ENCODE measurements at regions not wholly inside any gene's neighbourhood (a gene's known extent, or its start where the extent isn't known, plus 50 kb on each side); places are given as distances from the start of the nearest gene placed in this dataset.

DNA sequence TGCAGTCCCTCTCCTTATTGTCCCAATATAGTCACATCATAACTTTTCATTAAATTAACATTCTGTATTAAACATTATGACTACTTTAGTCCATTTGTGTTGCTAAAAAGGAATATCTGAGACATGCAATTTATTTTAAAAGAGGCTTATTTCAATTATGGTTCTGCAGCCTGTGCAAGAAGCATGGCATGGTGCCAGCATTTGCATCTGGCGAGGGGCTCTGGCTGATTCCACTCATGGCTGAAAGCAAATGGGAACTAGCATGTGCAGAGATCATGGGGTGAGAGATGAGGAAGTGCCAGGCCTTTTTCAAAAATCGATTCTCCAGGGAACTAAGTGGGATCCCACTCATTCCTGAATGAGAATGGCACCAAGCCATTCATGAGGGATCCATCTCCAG is 476.3 kb upstream of the RPS6KA3 start:
- TF ChIP-seq, protein P1, sequence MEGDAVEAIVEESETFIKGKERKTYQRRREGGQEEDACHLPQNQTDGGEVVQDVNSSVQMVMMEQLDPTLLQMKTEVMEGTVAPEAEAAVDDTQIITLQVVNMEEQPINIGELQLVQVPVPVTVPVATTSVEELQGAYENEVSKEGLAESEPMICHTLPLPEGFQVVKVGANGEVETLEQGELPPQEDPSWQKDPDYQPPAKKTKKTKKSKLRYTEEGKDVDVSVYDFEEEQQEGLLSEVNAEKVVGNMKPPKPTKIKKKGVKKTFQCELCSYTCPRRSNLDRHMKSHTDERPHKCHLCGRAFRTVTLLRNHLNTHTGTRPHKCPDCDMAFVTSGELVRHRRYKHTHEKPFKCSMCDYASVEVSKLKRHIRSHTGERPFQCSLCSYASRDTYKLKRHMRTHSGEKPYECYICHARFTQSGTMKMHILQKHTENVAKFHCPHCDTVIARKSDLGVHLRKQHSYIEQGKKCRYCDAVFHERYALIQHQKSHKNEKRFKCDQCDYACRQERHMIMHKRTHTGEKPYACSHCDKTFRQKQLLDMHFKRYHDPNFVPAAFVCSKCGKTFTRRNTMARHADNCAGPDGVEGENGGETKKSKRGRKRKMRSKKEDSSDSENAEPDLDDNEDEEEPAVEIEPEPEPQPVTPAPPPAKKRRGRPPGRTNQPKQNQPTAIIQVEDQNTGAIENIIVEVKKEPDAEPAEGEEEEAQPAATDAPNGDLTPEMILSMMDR (IDR thresholded peaks at IDR 0.05), result no peak
- TF ChIP-seq POLR2AphosphoS5 (IDR thresholded peaks at IDR 0.05; ENCODE audit: insufficient read depth in 1 of 2, low read depth in 1 of 2) (no peak), POLR2A (IDR thresholded peaks at IDR 0.05) (no peak)
